GM12864 (cell line): ENCODE measurements at regions not wholly inside any gene's neighbourhood (a gene's known extent, or its start where the extent isn't known, plus 50 kb on each side); places are given as distances from the start of the nearest gene placed in this dataset.

Experiments
- DNase-seq: peaks from one replicate; pipeline ENCODE4 v3.0.0-alpha.2; 2011; ENCODE audit warnings: low read depth
- H3K4me3 ChIP-seq: 2 replicates; pipeline ENCODE4 v1.5.1; 2011; ENCODE audit warnings: mild to moderate bottlenecking, low read depth, low read length, control low read depth
- TF ChIP-seq, protein P1 (sequence below): IDR thresholded peaks from 2 replicates; pipeline ENCODE4 v1.5.1; 2011; ENCODE audit warnings: low read depth, mild to moderate bottlenecking, moderate library complexity, low read length, control low read depth, inconsistent platforms; ENCODE audit errors: missing control alignments

DNA sequence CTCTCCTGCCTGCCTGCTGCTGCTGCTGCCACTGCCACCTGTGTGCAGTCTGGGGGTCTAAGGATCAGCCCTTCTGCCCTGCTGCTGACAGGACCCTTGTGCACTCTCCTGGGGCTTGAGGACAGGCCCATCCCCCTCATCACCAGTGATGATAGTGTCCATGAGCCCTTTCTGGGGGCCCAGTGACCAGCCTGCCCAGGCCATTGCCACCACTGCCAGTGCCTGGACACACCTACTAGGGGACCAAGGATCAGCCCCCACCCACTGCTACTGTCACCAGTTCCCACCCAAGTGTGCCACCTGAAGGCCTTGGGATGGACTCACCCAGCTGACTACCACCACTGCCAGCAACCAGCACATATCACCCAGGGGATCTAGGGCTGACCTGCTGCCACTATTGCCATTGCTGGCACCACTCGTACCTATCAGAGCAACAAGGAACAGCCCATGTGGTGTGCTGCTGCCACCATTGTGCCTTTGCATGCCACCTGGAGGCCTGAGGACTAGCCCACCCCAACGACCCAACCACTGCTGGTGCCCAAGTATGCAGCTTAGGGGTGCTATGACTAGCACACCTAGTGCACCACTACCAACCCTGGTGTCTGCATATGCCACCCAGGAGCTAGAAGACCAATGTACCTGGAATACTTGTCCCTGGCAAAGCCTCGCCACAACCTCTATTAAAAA, 994.3 kb downstream of the PCDH17 start:
- H3K4me3 ChIP-seq = no peak overlapping the region
- DNase-seq = no peak
- TF ChIP-seq, protein P1, sequence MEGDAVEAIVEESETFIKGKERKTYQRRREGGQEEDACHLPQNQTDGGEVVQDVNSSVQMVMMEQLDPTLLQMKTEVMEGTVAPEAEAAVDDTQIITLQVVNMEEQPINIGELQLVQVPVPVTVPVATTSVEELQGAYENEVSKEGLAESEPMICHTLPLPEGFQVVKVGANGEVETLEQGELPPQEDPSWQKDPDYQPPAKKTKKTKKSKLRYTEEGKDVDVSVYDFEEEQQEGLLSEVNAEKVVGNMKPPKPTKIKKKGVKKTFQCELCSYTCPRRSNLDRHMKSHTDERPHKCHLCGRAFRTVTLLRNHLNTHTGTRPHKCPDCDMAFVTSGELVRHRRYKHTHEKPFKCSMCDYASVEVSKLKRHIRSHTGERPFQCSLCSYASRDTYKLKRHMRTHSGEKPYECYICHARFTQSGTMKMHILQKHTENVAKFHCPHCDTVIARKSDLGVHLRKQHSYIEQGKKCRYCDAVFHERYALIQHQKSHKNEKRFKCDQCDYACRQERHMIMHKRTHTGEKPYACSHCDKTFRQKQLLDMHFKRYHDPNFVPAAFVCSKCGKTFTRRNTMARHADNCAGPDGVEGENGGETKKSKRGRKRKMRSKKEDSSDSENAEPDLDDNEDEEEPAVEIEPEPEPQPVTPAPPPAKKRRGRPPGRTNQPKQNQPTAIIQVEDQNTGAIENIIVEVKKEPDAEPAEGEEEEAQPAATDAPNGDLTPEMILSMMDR = no peak

DNA sequence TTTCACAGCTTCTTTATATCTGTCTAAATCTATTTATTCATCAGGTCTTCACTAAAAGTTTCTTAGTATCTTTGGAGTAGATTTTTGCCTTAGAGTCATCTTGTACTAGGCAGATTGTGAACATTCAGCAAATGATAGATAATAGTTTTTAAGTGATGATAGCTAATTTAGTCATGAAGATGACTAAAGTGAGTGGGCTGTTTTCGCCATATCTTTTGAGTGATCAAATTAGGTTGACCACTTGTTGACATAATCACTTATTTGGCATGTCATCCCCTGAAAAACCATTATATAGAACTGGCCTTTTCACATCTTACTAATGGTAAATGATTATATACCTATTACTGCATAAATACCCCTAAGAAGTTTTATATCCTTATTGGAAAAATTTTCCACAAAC, 999.2 kb downstream of the PCDH17 start:
- TF ChIP-seq, protein P1 = no peak
- H3K4me3 ChIP-seq = no peak overlapping the region
- no peak for DNase-seq

DNA sequence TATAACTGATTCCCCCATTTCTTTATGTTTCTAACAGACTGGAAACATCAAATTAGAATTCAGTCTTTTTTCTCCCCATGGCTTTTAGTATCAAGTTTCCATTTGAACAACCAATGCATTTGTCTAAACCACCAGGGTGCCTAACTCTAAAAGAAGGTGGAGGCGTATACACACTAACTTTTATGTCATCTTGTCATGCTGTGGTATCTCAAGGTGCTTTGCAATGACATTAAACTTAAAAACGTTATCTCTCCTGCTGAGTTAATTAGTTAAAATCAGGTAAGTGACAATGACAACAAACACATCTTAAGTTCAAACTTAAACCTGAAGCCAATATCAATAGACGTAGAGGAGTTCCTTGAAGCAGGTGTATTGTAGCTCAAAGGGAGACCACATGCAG, 1001.7 kb downstream of the PCDH17 start:
- TF ChIP-seq, protein P1 = no peak
- no peak for DNase-seq
- H3K4me3 ChIP-seq = no peak overlapping the region

DNA sequence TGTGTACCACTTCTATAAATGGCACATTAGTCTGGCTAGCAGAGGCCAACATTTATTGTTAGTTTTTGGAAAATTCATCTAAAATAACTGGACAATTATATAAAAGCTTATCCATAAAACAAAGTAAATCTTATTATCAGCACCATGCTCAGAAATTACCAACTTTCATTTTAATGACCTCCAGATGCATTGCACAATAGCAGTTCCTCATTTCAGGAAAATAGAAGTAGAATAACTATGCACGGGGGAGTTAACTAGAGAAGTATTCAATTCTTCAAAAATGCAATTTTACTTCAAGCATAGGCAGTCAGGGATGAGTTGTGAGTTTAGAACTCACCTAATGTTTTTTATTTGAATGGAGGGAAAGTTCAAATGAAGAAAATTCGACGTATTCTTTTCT, 1023.5 kb downstream of the PCDH17 start:
- DNase-seq = no peak
- TF ChIP-seq, protein P1 = no peak
- no peak overlapping the region for H3K4me3 ChIP-seq

DNA sequence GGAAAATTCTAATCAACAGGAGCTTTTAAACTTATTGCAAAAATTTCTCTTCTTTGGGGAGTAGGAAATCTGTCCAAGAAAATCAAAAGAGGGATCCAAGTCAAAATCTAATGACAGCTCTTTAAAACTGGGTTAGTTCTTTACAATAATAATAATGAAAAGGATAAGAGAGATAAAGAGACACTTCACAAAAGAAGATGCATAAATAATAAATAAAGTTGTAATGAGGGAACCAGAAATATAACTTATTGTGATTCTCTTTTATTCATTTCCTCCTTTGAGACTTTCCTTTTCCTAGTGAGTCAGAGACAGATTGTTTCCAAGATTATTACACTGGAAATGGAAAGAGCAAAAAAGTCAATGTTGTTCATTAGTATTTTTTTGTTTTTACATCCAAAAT, 1029.3 kb downstream of the PCDH17 start:
- no peak overlapping the region for H3K4me3 ChIP-seq
- TF ChIP-seq, protein P1 = no peak
- DNase-seq = no peak

DNA sequence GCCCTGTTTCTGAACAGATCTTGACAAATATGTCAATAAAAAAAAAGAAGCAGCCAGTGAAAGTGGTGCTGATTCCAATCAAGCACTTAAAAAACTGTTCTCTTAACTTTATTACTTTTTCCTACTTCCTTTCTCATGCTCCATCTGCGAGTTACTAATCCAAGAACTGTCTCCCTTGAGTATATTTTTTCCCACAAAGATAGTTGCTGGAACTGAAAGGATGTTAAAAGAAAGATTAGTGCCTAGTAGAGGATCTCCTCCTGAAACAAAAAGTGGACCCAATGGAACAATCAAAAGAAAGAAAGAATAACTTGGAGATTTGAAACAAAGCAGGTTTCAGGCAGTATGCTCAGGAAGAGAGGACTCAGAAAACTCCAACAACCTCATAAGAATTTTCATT, 1034.8 kb downstream of the PCDH17 start:
- H3K4me3 ChIP-seq = no peak overlapping the region
- TF ChIP-seq, protein P1 = no peak
- no peak for DNase-seq

DNA sequence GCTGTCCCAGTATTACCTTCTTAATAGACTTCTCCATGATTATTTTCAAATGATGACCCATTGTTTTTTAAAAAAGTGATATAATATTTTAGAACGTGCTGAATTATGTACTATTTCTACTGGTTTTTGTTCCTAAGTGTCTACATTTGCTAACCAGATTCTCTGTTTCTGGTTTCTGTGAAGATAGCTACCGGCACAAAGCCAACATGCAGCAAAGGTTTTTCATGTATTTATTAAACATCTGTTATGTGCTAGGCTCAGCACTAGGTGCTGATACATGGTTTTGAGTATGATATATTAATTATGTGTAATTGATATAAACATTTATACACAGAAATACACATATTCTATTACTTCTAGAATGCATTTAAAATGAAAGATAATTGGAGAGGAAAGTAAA, 1035.6 kb downstream of the PCDH17 start:
- DNase-seq = no peak
- TF ChIP-seq, protein P1 = no peak
- no peak overlapping the region for H3K4me3 ChIP-seq
